MM.1S (cell line): ENCODE measurements at regions not wholly inside any gene's neighbourhood (a gene's known extent, or its start where the extent isn't known, plus 50 kb on each side); places are given as distances from the start of the nearest gene placed in this dataset.

Experiments
- DNase-seq: peaks from one replicate; pipeline ENCODE4 v3.0.0-alpha.2; 2015
- H2AFZ ChIP-seq: fragments of 300-600 bp; sonication (generic); 2 replicates; pipeline ENCODE4 v1.6.0; 2016; ENCODE audit warnings: antibody characterized with exemption, low read length
- H3F3A ChIP-seq: fragments of 300-600 bp; sonication (generic); 2 replicates; pipeline ENCODE4 v1.6.1; 2016; ENCODE audit warnings: mild to moderate bottlenecking, antibody characterized with exemption, low read length, moderate library complexity, mixed read lengths; ENCODE audit not compliant: insufficient read depth
- H3K27ac ChIP-seq: fragments of 300-600 bp; sonication (generic); 2 replicates; pipeline ENCODE4 v1.5.1; 2016; ENCODE audit warnings: mild to moderate bottlenecking, low read length
- H3K27me3 ChIP-seq: fragments of 300-600 bp; sonication (generic); replicated peaks from 2 replicates; pipeline ENCODE4 v1.6.0; 2016; ENCODE audit warnings: low read length; ENCODE audit not compliant: insufficient read depth
- H3K36me3 ChIP-seq: fragments of 300-600 bp; sonication (generic); replicated peaks from 2 replicates; pipeline ENCODE4 v1.6.1; 2016; ENCODE audit warnings: mild to moderate bottlenecking, low read length, mixed read lengths; ENCODE audit not compliant: insufficient read depth
- H3K4me1 ChIP-seq: fragments of 300-600 bp; sonication (generic); 2 replicates; pipeline ENCODE4 v1.6.1; 2016; ENCODE audit warnings: low read length, mixed read lengths
- H3K4me2 ChIP-seq: fragments of 300-600 bp; sonication (generic); 2 replicates; pipeline ENCODE4 v1.6.0; 2016; ENCODE audit warnings: low read depth, low read length
- H3K4me3 ChIP-seq: fragments of 300-600 bp; sonication (generic); 2 replicates; pipeline ENCODE4 v1.5.1; 2016; ENCODE audit warnings: low read length, mixed read lengths
- H3K79me2 ChIP-seq: fragments of 300-600 bp; sonication (generic); 2 replicates; pipeline ENCODE4 v1.6.1; 2016; ENCODE audit warnings: mixed run types, low read length, mixed read lengths
- H3K9ac ChIP-seq: fragments of 300-600 bp; sonication (generic); 2 replicates; pipeline ENCODE4 v1.6.1; 2016; ENCODE audit warnings: low read length, mixed read lengths
- H3K9me2 ChIP-seq: fragments of 300-600 bp; sonication (generic); replicated peaks from 2 replicates; pipeline ENCODE4 v1.6.1; 2016; ENCODE audit warnings: mild to moderate bottlenecking, low read length, mixed read lengths; ENCODE audit not compliant: insufficient read depth
- H3K9me3 ChIP-seq: fragments of 300-600 bp; sonication (generic); replicated peaks from 2 replicates; pipeline ENCODE4 v1.6.1; 2016; ENCODE audit warnings: mild to moderate bottlenecking, low read length, mixed read lengths; ENCODE audit not compliant: insufficient read depth
- H4K20me1 ChIP-seq: fragments of 300-600 bp; sonication (generic); 2 replicates; pipeline ENCODE4 v1.6.1; 2016; ENCODE audit warnings: mild to moderate bottlenecking, low read length, moderate library complexity, mixed read lengths; ENCODE audit not compliant: insufficient read depth
- CTCF ChIP-seq: fragments of 300-600 bp; sonication (generic); IDR thresholded peaks from 2 replicates; pipeline ENCODE4 v1.5.1; 2016; ENCODE audit warnings: antibody characterized with exemption, low read length, mixed read lengths
- EZH2 ChIP-seq: fragments of 300-600 bp; sonication (generic); optimal IDR thresholded peaks from 2 replicates; pipeline ENCODE3; 2017; ENCODE audit warnings: low read depth, mild to moderate bottlenecking, antibody characterized with exemption, low read length, mixed read lengths
- EZH2phosphoT487 ChIP-seq: fragments of 300-600 bp; sonication (generic); IDR thresholded peaks from 2 replicates; pipeline ENCODE4 v1.6.1; 2018; ENCODE audit warnings: antibody characterized with exemption, low read length

- no peak for DNase-seq
- Histone ChIP-seq H3K36me3 (no peaks in the 10 kb centered on the region), H3K4me3 (no peak overlapping the region), H3K27ac (no peak overlapping the region), H3K9me2 (no peaks in the 10 kb centered on the region), H3K9ac (no peak overlapping the region), H3K4me2 (no peak overlapping the region), H3K27me3 (no peaks in the 10 kb centered on the region), H3K79me2 (no peaks in the 10 kb centered on the region), H3K9me3 (no peaks in the 10 kb centered on the region), H3F3A (no peaks in the 10 kb centered on the region), H3K4me1 (no peaks in the 10 kb centered on the region), H2AFZ (no peak overlapping the region), H4K20me1 (no peaks in the 10 kb centered on the region)
- TF ChIP-seq EZH2phosphoT487 (no peak), CTCF (no peak), EZH2 (no peak)
Measured at GRCh38 chr20:1833728-1834726, 61.2 kb upstream of the SIRPA start.

GRCh38 chr20:1833216-1833615, 62.0 kb upstream of the SIRPA start:
- no peaks in the 10 kb centered on the region for H3K4me1 ChIP-seq
- no peak for DNase-seq
- no peaks in the 10 kb centered on the region for H3K36me3 ChIP-seq
- no peak overlapping the region for H3K4me2 ChIP-seq
- no peaks in the 10 kb centered on the region for H3K9me2 ChIP-seq
- H3K9me3 ChIP-seq, result no peaks in the 10 kb centered on the region
- H3K9ac ChIP-seq, result no peak overlapping the region
- no peak overlapping the region for H3K4me3 ChIP-seq
- no peaks in the 10 kb centered on the region for H3F3A ChIP-seq
- no peaks in the 10 kb centered on the region for H4K20me1 ChIP-seq
- H3K27ac ChIP-seq, result no peak overlapping the region
- no peak overlapping the region for H2AFZ ChIP-seq
- H3K79me2 ChIP-seq, result no peaks in the 10 kb centered on the region
- no peak for TF ChIP-seq EZH2
- TF ChIP-seq CTCF, result no peak
- no peak for TF ChIP-seq EZH2phosphoT487
- H3K27me3 ChIP-seq, result no peaks in the 10 kb centered on the region

DNA sequence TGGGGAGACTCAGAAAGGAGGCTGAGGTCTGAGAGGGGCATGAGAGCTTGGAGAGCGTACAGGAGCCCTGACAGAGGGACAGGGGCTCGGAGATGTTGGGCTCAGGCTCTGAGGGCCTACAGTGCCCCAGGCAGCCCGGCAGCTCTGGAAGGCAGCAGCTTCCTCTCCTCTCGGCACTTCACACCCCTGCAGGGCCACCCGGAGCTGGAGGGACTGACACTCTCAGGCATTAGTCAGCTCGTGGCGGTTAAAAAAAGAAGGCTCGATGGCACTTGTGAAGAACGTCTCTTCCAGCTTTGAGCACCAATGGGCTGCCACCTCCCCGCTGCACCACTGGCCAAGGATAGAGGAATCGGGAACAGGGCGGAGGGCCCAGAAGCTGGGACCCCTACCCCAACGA, 62.6 kb upstream of the SIRPA start:
- no peaks in the 10 kb centered on the region for H3F3A ChIP-seq
- no peaks in the 10 kb centered on the region for H3K9me3 ChIP-seq
- H3K4me3 ChIP-seq, result no peak overlapping the region
- H4K20me1 ChIP-seq, result no peaks in the 10 kb centered on the region
- H3K9me2 ChIP-seq, result no peaks in the 10 kb centered on the region
- no peak overlapping the region for H3K9ac ChIP-seq
- H3K4me1 ChIP-seq, result no peaks in the 10 kb centered on the region
- H2AFZ ChIP-seq, result no peak overlapping the region
- DNase-seq, result no peak
- no peak overlapping the region for H3K4me2 ChIP-seq
- H3K27me3 ChIP-seq, result no peaks in the 10 kb centered on the region
- H3K27ac ChIP-seq, result no peak overlapping the region
- H3K79me2 ChIP-seq, result no peaks in the 10 kb centered on the region
- H3K36me3 ChIP-seq, result no peaks in the 10 kb centered on the region
- TF ChIP-seq EZH2 (no peak), CTCF (no peak), EZH2phosphoT487 (no peak)
